HFF-Myc (cell line): ENCODE measurements at regions not wholly inside any gene's neighbourhood (a gene's known extent, or its start where the extent isn't known, plus 50 kb on each side); places are given as distances from the start of the nearest gene placed in this dataset.

Source experiments
- DNase-seq: peaks from one replicate; pipeline ENCODE4 v3.0.0-alpha.2; 2011; ENCODE audit warnings: low read depth; ENCODE audit errors: extremely low read depth
- H3K4me3 ChIP-seq: replicated peaks from 2 replicates; pipeline ENCODE4 v1.5.1; 2011; ENCODE audit warnings: low read depth, mild to moderate bottlenecking, control low read depth, low read length
- CTCF ChIP-seq: IDR thresholded peaks from 2 replicates; pipeline ENCODE4 v1.5.1; 2012; ENCODE audit warnings: mild to moderate bottlenecking, low read depth, low read length, control low read depth; ENCODE audit errors: missing control alignments

DNA sequence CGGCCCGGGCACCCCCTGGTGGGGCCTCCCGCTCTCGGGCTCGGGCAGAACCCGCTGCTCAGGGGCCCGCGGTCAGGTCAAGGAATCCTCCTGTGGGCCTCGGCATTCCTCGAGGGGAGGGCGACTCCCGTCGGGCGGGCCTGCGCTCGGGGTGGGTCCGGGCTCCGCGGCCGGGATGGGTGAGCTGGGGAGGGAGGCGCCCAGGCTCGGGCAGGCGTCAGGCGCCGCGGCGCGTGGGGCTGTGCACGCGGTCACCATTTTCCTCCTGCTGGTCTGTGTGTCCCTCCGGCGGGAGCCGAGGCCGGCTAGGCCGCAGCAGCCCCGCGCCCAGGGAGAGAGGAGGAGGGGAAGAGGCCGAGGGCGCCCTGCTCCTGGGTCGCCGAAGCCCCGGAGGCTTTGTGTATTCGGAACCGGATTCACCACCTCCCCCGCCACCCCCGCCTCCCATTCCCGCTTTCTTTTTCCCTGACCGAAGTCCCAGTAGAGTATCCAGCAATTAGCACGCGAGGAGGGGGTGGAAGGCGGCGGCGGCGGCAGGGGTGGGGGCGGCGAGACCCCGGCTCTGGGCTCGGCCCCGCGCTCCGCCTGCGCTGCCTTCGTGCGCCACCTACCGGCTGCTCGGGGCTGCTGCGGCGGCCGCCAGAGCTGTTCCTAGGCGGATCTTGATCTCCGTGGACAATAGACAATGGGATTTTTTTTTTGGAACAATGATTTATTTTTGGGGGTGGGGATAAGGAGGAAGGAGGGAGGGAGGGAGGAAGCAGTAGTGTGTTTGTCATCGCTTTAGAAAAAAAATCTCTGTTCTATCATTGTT, 99.0 kb upstream of the MAML3 start:
- TF ChIP-seq CTCF = peak; percentile 74
- DNase-seq = no peak
- peak overlapping the region; percentile 39 for H3K4me3 ChIP-seq

GRCh38 chr4:140252141-140252741, 98.3 kb upstream of the MAML3 start:
- no peak for DNase-seq
- TF ChIP-seq CTCF = no peak
- peak overlapping the region; percentile 39 for H3K4me3 ChIP-seq

DNA sequence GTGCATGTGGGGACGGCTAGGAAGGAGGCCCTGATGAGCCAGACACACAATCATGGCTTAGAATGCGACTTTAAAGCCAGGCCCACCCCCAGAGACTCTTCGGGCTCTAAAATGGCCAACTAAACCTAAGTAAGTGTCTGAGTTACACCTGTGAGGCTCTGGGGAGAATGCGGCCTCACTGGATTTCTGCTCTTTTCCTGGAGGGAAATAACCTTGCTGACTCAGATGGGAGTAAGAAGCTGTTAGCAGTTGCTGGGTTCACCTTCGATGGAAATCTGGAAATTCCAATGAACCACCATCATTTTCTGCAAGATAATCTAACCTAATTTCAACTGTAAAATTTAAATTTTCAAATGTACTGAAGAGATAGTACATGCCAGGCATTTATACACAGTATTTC, 97.6 kb upstream of the MAML3 start:
- no peak overlapping the region for H3K4me3 ChIP-seq
- TF ChIP-seq CTCF = no peak
- DNase-seq = no peak

DNA sequence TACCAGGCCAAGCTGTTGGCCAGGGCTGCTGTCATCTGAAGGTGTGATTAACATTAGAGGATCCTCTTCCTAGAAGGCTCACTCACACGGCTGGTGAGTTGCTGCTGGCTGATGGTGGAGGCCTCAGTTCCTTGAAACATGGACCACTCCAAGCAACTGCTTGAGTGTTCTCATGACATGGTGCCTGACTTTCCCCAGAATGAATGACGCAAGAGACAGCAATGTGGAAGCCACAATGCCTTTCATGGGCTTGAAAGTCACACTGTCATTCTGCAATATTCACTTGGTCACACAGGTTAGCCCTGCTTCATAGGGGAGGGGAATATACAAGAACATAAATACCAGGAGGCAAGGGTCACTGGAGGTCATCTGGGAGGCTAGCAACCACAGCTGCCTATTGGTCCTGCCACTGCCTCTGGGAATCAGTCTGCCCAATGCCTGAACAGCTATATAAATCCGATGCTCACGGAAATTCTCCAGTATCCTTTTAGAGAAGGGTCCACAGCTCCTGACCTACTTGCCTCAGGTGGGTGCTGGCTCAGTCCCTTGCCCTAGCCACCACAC, 97.1 kb upstream of the MAML3 start:
- no peak overlapping the region for H3K4me3 ChIP-seq
- no peak for DNase-seq
- TF ChIP-seq CTCF = no peak

DNA sequence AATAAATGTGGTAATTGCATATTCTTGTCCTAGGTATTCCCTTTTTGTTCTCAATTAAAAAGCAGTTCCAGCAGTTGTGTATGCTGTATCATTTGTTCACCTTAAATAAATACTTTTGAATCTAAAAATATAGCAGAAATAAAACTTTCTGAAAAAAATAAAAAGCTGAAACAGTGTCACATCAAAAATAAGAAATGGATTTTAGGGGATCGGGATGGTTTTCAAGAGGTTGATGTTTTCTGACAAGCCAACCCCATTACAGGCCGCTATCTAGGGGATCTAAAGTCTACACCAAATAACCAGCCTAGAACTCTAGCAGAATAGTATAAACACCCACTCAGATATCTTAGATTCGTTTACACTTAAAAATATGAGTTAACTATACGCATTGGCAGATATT, 95.4 kb upstream of the MAML3 start:
- no peak overlapping the region for H3K4me3 ChIP-seq
- no peak for TF ChIP-seq CTCF
- no peak for DNase-seq

DNA sequence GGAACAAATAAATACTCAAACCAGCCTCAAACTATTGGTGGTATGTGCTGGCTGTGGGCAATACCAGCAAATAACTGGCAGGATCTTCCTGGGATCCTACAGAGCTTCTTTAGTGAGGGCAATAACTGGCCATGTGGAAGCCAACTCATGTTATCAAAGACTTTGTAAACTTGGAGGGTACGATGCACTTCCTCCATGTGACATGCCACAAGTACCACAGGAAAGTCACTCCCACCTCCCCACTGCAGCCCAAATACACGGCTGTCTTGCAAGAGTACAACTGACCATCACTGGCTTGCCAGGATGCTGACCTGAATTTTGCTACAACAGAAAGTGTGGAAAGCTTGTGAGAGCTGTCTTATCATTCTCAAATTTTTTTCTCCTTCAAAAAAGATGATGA, 93.3 kb upstream of the MAML3 start:
- TF ChIP-seq CTCF = no peak
- H3K4me3 ChIP-seq = no peak overlapping the region
- DNase-seq = no peak
